ENCODE measurements at regions not wholly inside any gene's neighbourhood (a gene's known extent, or its start where the extent isn't known, plus 50 kb on each side); places are given as distances from the start of the nearest gene placed in this dataset.
"Not testable (repeated sequence)": the region's sequence is repeated elsewhere in the genome, so short reads cannot be mapped to it uniquely, and the experiment has no call there.

DNA sequence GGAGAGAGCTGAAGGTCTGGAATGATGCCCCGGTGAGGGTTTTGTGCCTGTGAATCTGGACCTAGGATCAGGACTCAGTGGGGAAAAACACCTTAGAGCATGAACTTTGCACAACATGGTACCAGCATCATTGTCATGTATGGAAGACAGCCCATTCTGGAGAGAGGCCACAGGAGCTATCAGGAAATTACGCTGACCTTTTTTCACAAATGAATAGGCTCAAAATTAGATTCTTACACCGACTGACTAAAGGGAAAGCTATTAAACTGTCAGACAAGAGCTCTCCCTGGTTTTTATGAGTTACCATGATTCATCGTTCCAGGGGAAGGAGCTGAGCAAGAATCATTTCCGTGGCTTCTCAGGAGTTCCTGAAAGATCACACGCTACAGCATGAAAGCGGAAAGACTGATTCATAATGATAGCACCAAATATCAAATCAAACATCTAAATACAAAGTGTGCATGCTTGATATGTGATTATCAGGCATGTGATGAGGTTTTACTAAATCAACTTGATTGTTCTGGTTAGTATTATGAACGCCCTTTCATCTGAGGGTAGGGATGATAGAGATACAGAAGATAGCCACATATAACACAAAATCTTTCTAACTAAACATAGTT lies 224.9 kb upstream of the SMLR1 start:
- peaks cover 18% of the 10 kb centered on the region for H3K36me3 Mint-ChIP-seq (ENCODE audit: low read depth)
- peaks cover 29% of the 10 kb centered on the region for H3K9me3 Mint-ChIP-seq
- peaks cover 2% of the 10 kb centered on the region for H3K27me3 Mint-ChIP-seq
- peaks cover 29% of the 10 kb centered on the region for H3K4me1 Mint-ChIP-seq
- peak overlapping the region; percentile 16 for H3K4me3 Mint-ChIP-seq
- intact Hi-C loops (cut with micrococcal nuclease): loop anchor here (1.0 to 5.0 kb wide), 2 partner anchors 20 to 85 kb away; no protein-coding TSS in a partner anchor
- DNase-seq: peak; percentile 65
- H3K27ac Mint-ChIP-seq: peak overlapping the region; percentile 50

- peaks cover 19% of the 10 kb centered on the region for H3K36me3 Mint-ChIP-seq (ENCODE audit: low read depth)
- peaks cover 28% of the 10 kb centered on the region for H3K4me1 Mint-ChIP-seq
- intact Hi-C loops (cut with micrococcal nuclease): loop anchor here (5.0 kb wide), 1 partner anchor 86 kb away; no protein-coding TSS in a partner anchor
- peaks cover 34% of the 10 kb centered on the region for H3K9me3 Mint-ChIP-seq
- DNase-seq: no peak
- H3K27ac Mint-ChIP-seq: no peak overlapping the region
- no peak overlapping the region for H3K4me3 Mint-ChIP-seq
- peaks cover 2% of the 10 kb centered on the region for H3K27me3 Mint-ChIP-seq
Observed at GRCh38 chr6:130603391-130603790, 223.8 kb upstream of the SMLR1 start.

GRCh38 chr6:130604841-130605399 lies 222.3 kb upstream of the SMLR1 start:
- Mint-ChIP-seq H3K27ac (no peak overlapping the region), H3K4me1 (peaks cover 26% of the 10 kb centered on the region), H3K4me3 (no peak overlapping the region), H3K27me3 (peaks cover 2% of the 10 kb centered on the region), H3K9me3 (peaks cover 33% of the 10 kb centered on the region), H3K36me3 (ENCODE audit: low read depth) (peaks cover 13% of the 10 kb centered on the region)
- intact Hi-C loops (cut with micrococcal nuclease): loop anchor here (5.0 kb wide), 1 partner anchor 88 kb away; no protein-coding TSS in a partner anchor
- peak; percentile 33 for DNase-seq

- Mint-ChIP-seq H3K4me1 (peaks cover 6% of the 10 kb centered on the region), H3K4me3 (no peak overlapping the region), H3K9me3 (peaks cover 19% of the 10 kb centered on the region), H3K36me3 (ENCODE audit: low read depth) (peaks cover 4% of the 10 kb centered on the region), H3K27me3 (no peaks in the 10 kb centered on the region), H3K27ac (no peak overlapping the region)
- intact Hi-C loops (cut with micrococcal nuclease): no loop called here
- DNase-seq: peak; percentile 22
Observed at GRCh38 chr6:130610303-130610702, 216.9 kb upstream of the SMLR1 start.

GRCh38 chr6:130611366-130611765 lies 215.8 kb upstream of the SMLR1 start:
- H3K36me3 Mint-ChIP-seq (ENCODE audit: low read depth): peaks cover 3% of the 10 kb centered on the region
- DNase-seq: peak; percentile 53
- H3K4me1 Mint-ChIP-seq: peaks cover 6% of the 10 kb centered on the region
- no peak overlapping the region for H3K27ac Mint-ChIP-seq
- H3K9me3 Mint-ChIP-seq: peaks cover 14% of the 10 kb centered on the region
- no peaks in the 10 kb centered on the region for H3K27me3 Mint-ChIP-seq
- intact Hi-C loops (cut with micrococcal nuclease): no loop called here
- H3K4me3 Mint-ChIP-seq: no peak overlapping the region

- H3K27me3 Mint-ChIP-seq: no peaks in the 10 kb centered on the region
- no peak overlapping the region for H3K27ac Mint-ChIP-seq
- intact Hi-C loops (cut with micrococcal nuclease): no loop called here
- no peaks in the 10 kb centered on the region for H3K36me3 Mint-ChIP-seq (ENCODE audit: low read depth)
- H3K9me3 Mint-ChIP-seq: peaks cover 15% of the 10 kb centered on the region
- no peak overlapping the region for H3K4me3 Mint-ChIP-seq
- DNase-seq: peak; percentile 11
- H3K4me1 Mint-ChIP-seq: peaks cover 8% of the 10 kb centered on the region
Observed at GRCh38 chr6:130613176-130613575, 214.0 kb upstream of the SMLR1 start.

- Mint-ChIP-seq H3K36me3 (ENCODE audit: low read depth) (no peaks in the 10 kb centered on the region), H3K9me3 (peaks cover 11% of the 10 kb centered on the region), H3K27me3 (no peaks in the 10 kb centered on the region), H3K27ac (no peak overlapping the region), H3K4me1 (peaks cover 11% of the 10 kb centered on the region), H3K4me3 (no peak overlapping the region)
- DNase-seq: peak; percentile 53
- intact Hi-C loops (cut with micrococcal nuclease): no loop called here
Observed at GRCh38 chr6:130615816-130616215, 211.4 kb upstream of the SMLR1 start.

DNA sequence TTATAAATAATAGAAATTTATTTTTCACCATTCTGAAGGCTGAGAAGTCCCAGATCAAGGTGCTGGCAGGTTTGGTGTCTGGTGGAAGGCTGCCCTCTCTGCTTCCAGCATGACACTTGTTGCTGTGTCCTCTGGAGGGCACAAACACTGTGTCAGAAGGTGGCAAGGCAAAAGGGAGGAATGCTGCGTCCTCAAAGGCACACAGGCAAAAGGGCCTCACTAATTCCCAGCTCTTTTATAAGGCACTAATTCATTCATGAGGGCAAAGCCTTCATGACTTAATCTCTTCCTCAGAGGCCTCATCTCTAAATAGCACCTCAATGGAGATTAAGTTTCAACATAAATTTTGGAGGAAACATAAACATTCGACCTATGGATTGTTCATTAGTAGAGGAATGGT lies 209.5 kb upstream of the SMLR1 start:
- Mint-ChIP-seq H3K36me3 (ENCODE audit: low read depth) (no peaks in the 10 kb centered on the region), H3K4me1 (peaks cover 11% of the 10 kb centered on the region), H3K9me3 (peaks cover 12% of the 10 kb centered on the region), H3K27ac (no peak overlapping the region), H3K27me3 (no peaks in the 10 kb centered on the region), H3K4me3 (no peak overlapping the region)
- intact Hi-C loops (cut with micrococcal nuclease): no loop called here
- DNase-seq: no peak

GRCh38 chr6:130618806-130619205 lies 208.4 kb upstream of the SMLR1 start:
- H3K27ac Mint-ChIP-seq; H3K36me3 Mint-ChIP-seq (ENCODE audit: low read depth); H3K27me3 Mint-ChIP-seq; DNase-seq; H3K4me3 Mint-ChIP-seq; intact Hi-C loops (cut with micrococcal nuclease): not testable (repeated sequence)
- peaks cover 13% of the 10 kb centered on the region for H3K4me1 Mint-ChIP-seq
- peaks cover 22% of the 10 kb centered on the region for H3K9me3 Mint-ChIP-seq

GRCh38 chr6:130620338-130620781 lies 206.8 kb upstream of the SMLR1 start:
- H3K4me3 Mint-ChIP-seq: no peak overlapping the region
- no peak for DNase-seq
- H3K36me3 Mint-ChIP-seq (ENCODE audit: low read depth): peaks cover 7% of the 10 kb centered on the region
- H3K9me3 Mint-ChIP-seq: peaks cover 20% of the 10 kb centered on the region
- no peak overlapping the region for H3K27ac Mint-ChIP-seq
- intact Hi-C loops (cut with micrococcal nuclease): loop anchor here (2.0 to 5.0 kb wide), 2 partner anchors 44 to 253 kb away; partner anchors contain the start of gene TMEM200A
- H3K4me1 Mint-ChIP-seq: peaks cover 15% of the 10 kb centered on the region
- no peaks in the 10 kb centered on the region for H3K27me3 Mint-ChIP-seq

DNA sequence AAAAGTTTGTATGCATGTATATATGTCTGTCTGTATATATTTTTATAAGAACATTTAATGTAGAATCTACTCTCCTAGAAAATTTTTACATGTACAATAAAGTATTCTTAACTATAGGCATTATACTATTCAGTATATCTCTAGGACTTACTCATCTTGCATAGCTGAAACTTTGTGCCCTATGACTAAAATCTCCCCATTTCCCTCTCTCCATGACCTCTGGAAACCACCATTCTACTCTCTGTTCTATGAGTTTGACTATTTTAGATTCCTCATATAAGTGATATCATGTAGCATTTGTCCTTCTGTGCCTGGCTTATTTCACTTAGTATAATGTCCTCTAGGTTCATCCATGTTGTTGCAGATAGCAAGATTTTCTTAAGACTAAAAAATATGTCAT lies 205.1 kb upstream of the SMLR1 start:
- Mint-ChIP-seq H3K36me3 (ENCODE audit: low read depth) (peaks cover 8% of the 10 kb centered on the region), H3K4me3 (no peak overlapping the region), H3K4me1 (peaks cover 14% of the 10 kb centered on the region), H3K27ac (no peak overlapping the region), H3K9me3 (peaks cover 14% of the 10 kb centered on the region), H3K27me3 (no peaks in the 10 kb centered on the region)
- DNase-seq: no peak
- intact Hi-C loops (cut with micrococcal nuclease): loop anchor here (1.0 to 5.0 kb wide), 2 partner anchors 20 to 255 kb away; partner anchors contain the start of gene TMEM200A

GRCh38 chr6:130624046-130624445 lies 203.2 kb upstream of the SMLR1 start:
- no peak overlapping the region for H3K27ac Mint-ChIP-seq
- no peak overlapping the region for H3K4me3 Mint-ChIP-seq
- intact Hi-C loops (cut with micrococcal nuclease): loop anchor here (2.0 to 5.0 kb wide), 2 partner anchors 111 to 257 kb away; partner anchors contain the start of gene TMEM200A
- H3K4me1 Mint-ChIP-seq: peaks cover 18% of the 10 kb centered on the region
- H3K27me3 Mint-ChIP-seq: no peaks in the 10 kb centered on the region
- peaks cover 8% of the 10 kb centered on the region for H3K36me3 Mint-ChIP-seq (ENCODE audit: low read depth)
- DNase-seq: peak; percentile 61
- peaks cover 14% of the 10 kb centered on the region for H3K9me3 Mint-ChIP-seq

- no peak for DNase-seq
- H3K27me3 Mint-ChIP-seq: no peaks in the 10 kb centered on the region
- intact Hi-C loops (cut with micrococcal nuclease): loop anchor here (1.0 to 5.0 kb wide), 4 partner anchors 51 to 113 kb away; no protein-coding TSS in a partner anchor
- H3K9me3 Mint-ChIP-seq: peaks cover 14% of the 10 kb centered on the region
- peaks cover 8% of the 10 kb centered on the region for H3K36me3 Mint-ChIP-seq (ENCODE audit: low read depth)
- peak overlapping the region; percentile 75 for H3K27ac Mint-ChIP-seq
- H3K4me1 Mint-ChIP-seq: peaks cover 19% of the 10 kb centered on the region
- H3K4me3 Mint-ChIP-seq: peak overlapping the region; percentile 7
Observed at GRCh38 chr6:130625825-130626527, 201.2 kb upstream of the SMLR1 start.

GRCh38 chr6:130628862-130629261 lies 198.3 kb upstream of the SMLR1 start:
- peaks cover 2% of the 10 kb centered on the region for H3K36me3 Mint-ChIP-seq (ENCODE audit: low read depth)
- peaks cover 15% of the 10 kb centered on the region for H3K4me1 Mint-ChIP-seq
- no peak for DNase-seq
- no peaks in the 10 kb centered on the region for H3K27me3 Mint-ChIP-seq
- H3K27ac Mint-ChIP-seq: no peak overlapping the region
- intact Hi-C loops (cut with micrococcal nuclease): loop anchor here (5.0 kb wide), 2 partner anchors 48 to 68 kb away; no protein-coding TSS in a partner anchor
- H3K9me3 Mint-ChIP-seq: peaks cover 3% of the 10 kb centered on the region
- no peak overlapping the region for H3K4me3 Mint-ChIP-seq

All from activated CD4-positive, alpha-beta T cell treated with anti-CD3 and anti-CD28 coated beads, Interleukin-2, amount 10 ng/mL, durations not matched to agents 24 days and 14 days (primary cell).